Dedifferentiated amniotic fluid mesenchymal stem cell (primary cell): ENCODE measurements at regions not wholly inside any gene's neighbourhood (a gene's known extent, or its start where the extent isn't known, plus 50 kb on each side); places are given as distances from the start of the nearest gene placed in this dataset.

ENCODE experiments used
- DNase-seq: peaks from one replicate; pipeline ENCODE4 v3.0.0-alpha.2; 2016; ENCODE audit errors: extremely low spot score

- no peak for DNase-seq
These were observed 258.2 kb downstream of the PPP1R2C start for GRCh38 chrX:42519666-42520231.

GRCh38 chrX:42515939-42516338 lies 262.0 kb downstream of the PPP1R2C start:
- DNase-seq, result no peak

- no peak for DNase-seq
These were observed 272.9 kb downstream of the PPP1R2C start for GRCh38 chrX:42505016-42505415.

- no peak for DNase-seq
These were observed 278.3 kb downstream of the PPP1R2C start for GRCh38 chrX:42499620-42500019.

- DNase-seq, result no peak
These were observed 280.6 kb downstream of the PPP1R2C start for GRCh38 chrX:42497356-42497755.

GRCh38 chrX:42496239-42496638 lies 281.7 kb downstream of the PPP1R2C start:
- no peak for DNase-seq

- no peak for DNase-seq
These were observed 282.8 kb downstream of the PPP1R2C start for GRCh38 chrX:42495139-42495538.

- no peak for DNase-seq
These were observed 286.6 kb downstream of the PPP1R2C start for GRCh38 chrX:42491137-42491907.

GRCh38 chrX:42490111-42490510 lies 287.9 kb downstream of the PPP1R2C start:
- DNase-seq, result no peak

GRCh38 chrX:42485601-42486000 lies 292.4 kb downstream of the PPP1R2C start:
- DNase-seq, result no peak

GRCh38 chrX:42484233-42484632 lies 293.7 kb downstream of the PPP1R2C start:
- DNase-seq, result no peak

GRCh38 chrX:42477396-42477795 lies 300.6 kb downstream of the PPP1R2C start:
- DNase-seq, result no peak

- DNase-seq, result no peak
These were observed 305.2 kb downstream of the PPP1R2C start for GRCh38 chrX:42472727-42473126.

GRCh38 chrX:42466332-42467046 lies 311.5 kb downstream of the PPP1R2C start:
- no peak for DNase-seq

GRCh38 chrX:42465821-42466220 lies 312.1 kb downstream of the PPP1R2C start:
- DNase-seq, result no peak

- DNase-seq, result no peak
These were observed 314.1 kb downstream of the PPP1R2C start for GRCh38 chrX:42463706-42464490.

GRCh38 chrX:42462917-42463316 lies 315.0 kb downstream of the PPP1R2C start:
- DNase-seq, result no peak

- no peak for DNase-seq
These were observed 317.3 kb downstream of the PPP1R2C start for GRCh38 chrX:42460706-42461105.

GRCh38 chrX:42459735-42460134 lies 318.2 kb downstream of the PPP1R2C start:
- DNase-seq, result no peak

- DNase-seq, result no peak
These were observed 321.7 kb downstream of the PPP1R2C start for GRCh38 chrX:42456176-42456700.

- no peak for DNase-seq
These were observed 327.7 kb downstream of the PPP1R2C start for GRCh38 chrX:42450228-42450627.

- DNase-seq, result no peak
These were observed 334.7 kb downstream of the PPP1R2C start for GRCh38 chrX:42443267-42443666.
